ENCODE measurements at regions not wholly inside any gene's neighbourhood (a gene's known extent, or its start where the extent isn't known, plus 50 kb on each side); places are given as distances from the start of the nearest gene placed in this dataset.

DNA sequence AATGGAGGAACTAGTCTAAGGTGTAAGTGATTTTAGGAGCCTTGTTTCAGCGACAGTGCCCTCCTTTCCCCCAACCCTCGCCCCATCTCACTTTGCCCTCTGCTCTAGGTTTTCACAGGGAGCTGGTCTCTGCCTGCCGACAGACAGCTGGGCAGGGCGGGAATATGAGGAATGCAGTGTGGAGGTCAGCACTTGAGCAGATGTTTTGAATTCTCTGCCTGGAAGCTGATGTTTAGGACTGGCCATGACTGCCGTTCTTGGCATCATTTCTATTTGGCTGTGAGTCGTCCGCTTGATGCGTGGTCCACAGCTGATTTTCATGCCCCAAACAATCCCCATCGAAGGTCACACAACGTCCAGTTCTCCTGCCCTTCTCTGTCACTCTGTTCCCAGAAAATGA, 55.1 kb upstream of the SIX3 start:
- no peak for TF ChIP-seq GATA3 (IDR thresholded peaks at IDR 0.05; ENCODE audit: low read depth, low read length)
- no peak for TF ChIP-seq GATA2 (IDR thresholded peaks at IDR 0.05; ENCODE audit: low read depth, low read length)

DNA sequence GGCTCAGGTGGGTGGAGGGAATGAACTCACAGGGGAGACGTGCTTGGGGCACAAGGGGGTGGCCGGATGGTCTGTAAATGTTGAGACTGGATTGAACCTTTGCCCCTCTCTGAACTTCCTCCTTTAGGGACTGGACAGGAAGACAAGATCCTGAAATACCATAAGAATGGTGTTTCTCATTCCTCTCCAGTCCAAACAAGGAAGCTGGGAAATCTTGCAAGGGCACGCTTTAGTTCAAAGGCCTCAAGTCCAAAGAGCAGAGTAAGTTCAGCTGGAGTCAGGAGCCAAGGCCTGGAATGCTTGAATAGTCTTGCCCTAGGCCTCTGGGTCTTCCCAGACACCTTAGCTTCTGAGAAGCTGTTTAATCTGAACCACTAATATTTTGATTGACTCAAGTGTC, 52.4 kb upstream of the SIX3 start:
- TF ChIP-seq GATA3 (IDR thresholded peaks at IDR 0.05; ENCODE audit: low read depth, low read length) = no peak
- TF ChIP-seq GATA2 (IDR thresholded peaks at IDR 0.05; ENCODE audit: low read depth, low read length) = no peak
